WTC11 (cell line): ENCODE measurements at regions not wholly inside any gene's neighbourhood (a gene's known extent, or its start where the extent isn't known, plus 50 kb on each side); places are given as distances from the start of the nearest gene placed in this dataset.

Source experiments
- ATAC-seq: fragments of 200-7000 bp; cut with Tn5 transposase; 2 replicates; pipeline ENCODE4 v1.10.0; 2021; ENCODE audit warnings: mild to moderate bottlenecking, moderate library complexity
- CTCF ChIA-PET: fragments of 300-600 bp; sonication (Branson Sonifier 250); formaldehyde crosslinking; loops from one replicate; lab custom pipeline; 2021; ENCODE audit warnings: antibody characterized with exemption; lab: Charles Lee
- POLR2A ChIA-PET: fragments of 350-600 bp; sonication (Branson Sonifier 250); formaldehyde crosslinking; loops from one replicate; lab custom pipeline; 2021; ENCODE audit warnings: antibody characterized with exemption; lab: Charles Lee
- DNase-seq: peaks from one replicate; pipeline ENCODE4 v3.0.0; 2021; ENCODE audit warnings: low spot score
- H3K27ac Mint-ChIP-seq: 2 replicates; pipeline ENCODE4 v1.8.0; 2021; ENCODE audit warnings: mixed read lengths
- H3K27me3 Mint-ChIP-seq: 2 replicates; pipeline ENCODE4 v1.8.0; 2021; ENCODE audit warnings: low read depth, mild to moderate bottlenecking, moderate library complexity, mixed read lengths
- H3K36me3 Mint-ChIP-seq: 2 replicates; pipeline ENCODE4 v1.8.0; 2021; ENCODE audit warnings: mixed read lengths
- H3K4me1 Mint-ChIP-seq: 2 replicates; pipeline ENCODE4 v1.8.0; 2022; ENCODE audit warnings: mixed read lengths
- H3K4me3 Mint-ChIP-seq: 2 replicates; pipeline ENCODE4 v1.8.0; 2021; ENCODE audit warnings: mild to moderate bottlenecking, moderate library complexity, mixed read lengths
- H3K9me3 Mint-ChIP-seq: 2 replicates; pipeline ENCODE4 v1.8.0; 2021; ENCODE audit warnings: mixed read lengths
- ATF1 ChIP-seq: sonication (generic); formaldehyde crosslinking; IDR thresholded peaks from 2 replicates; pipeline ENCODE4 v1.8.1; 2023; ENCODE audit warnings: mild to moderate bottlenecking, moderate library complexity, missing genetic modification reagents
- ESRRA ChIP-seq: sonication (generic); formaldehyde crosslinking; IDR thresholded peaks from 2 replicates; pipeline ENCODE4 v1.8.1; 2022; ENCODE audit warnings: mild to moderate bottlenecking, missing genetic modification reagents, borderline replicate concordance
- FOXK1 ChIP-seq: sonication (generic); formaldehyde crosslinking; IDR thresholded peaks from 2 replicates; pipeline ENCODE4 v1.8.0; 2022; ENCODE audit warnings: mild to moderate bottlenecking, moderate library complexity, missing genetic modification reagents
- GRHL2 ChIP-seq: fragments of 250-450 bp; sonication (Bioruptor Pico); IDR thresholded peaks from 2 replicates; pipeline ENCODE4 v1.8.0; 2022; ENCODE audit warnings: mild to moderate bottlenecking, moderate library complexity; ENCODE audit not compliant: insufficient replicate concordance, severe bottlenecking
- GTF2I ChIP-seq: fragments of 250-450 bp; sonication (Bioruptor Pico); conservative IDR thresholded peaks from 2 replicates; pipeline ENCODE4 v1.4.0; 2021; ENCODE audit warnings: mild to moderate bottlenecking
- HMGA2 ChIP-seq: fragments of 250-450 bp; sonication (Bioruptor Pico); IDR thresholded peaks from 2 replicates; pipeline ENCODE4 v1.4.0; 2021; ENCODE audit warnings: mild to moderate bottlenecking, moderate library complexity
- IRF2 ChIP-seq: sonication (generic); formaldehyde crosslinking; IDR thresholded peaks from 2 replicates; pipeline ENCODE4 v1.8.0; 2022; ENCODE audit warnings: low read depth, missing genetic modification reagents, borderline replicate concordance
- KAT7 ChIP-seq: sonication (generic); formaldehyde crosslinking; IDR thresholded peaks from 2 replicates; pipeline ENCODE4 v1.8.1; 2023; ENCODE audit warnings: missing genetic modification reagents, mild to moderate bottlenecking, borderline replicate concordance
- NR2C2 ChIP-seq: sonication (generic); formaldehyde crosslinking; IDR thresholded peaks from 2 replicates; pipeline ENCODE4 v1.8.0; 2022; ENCODE audit warnings: mild to moderate bottlenecking, missing genetic modification reagents
- OVOL2 ChIP-seq: fragments of 250-450 bp; sonication (Bioruptor Pico); IDR thresholded peaks from 2 replicates; pipeline ENCODE4 v1.9.0; 2021; ENCODE audit warnings: mild to moderate bottlenecking, borderline replicate concordance
- SOX15 ChIP-seq: fragments of 250-450 bp; sonication (Bioruptor Pico); IDR thresholded peaks from 2 replicates; pipeline ENCODE4 v1.9.0; 2021; ENCODE audit warnings: mild to moderate bottlenecking
- ZNF416 ChIP-seq: fragments of 250-450 bp; sonication (Bioruptor Pico); IDR thresholded peaks from 2 replicates; pipeline ENCODE4 v1.9.0; 2021; ENCODE audit warnings: mild to moderate bottlenecking, inconsistent platforms
- ZNF423 ChIP-seq: fragments of 250-450 bp; sonication (Bioruptor Pico); IDR thresholded peaks from 2 replicates; pipeline ENCODE4 v2.1.2; 2022; ENCODE audit warnings: mild to moderate bottlenecking, moderate library complexity
- TF ChIP-seq, protein P1 (sequence below): fragments of 250-450 bp; sonication (Bioruptor Pico); IDR thresholded peaks from 2 replicates; pipeline ENCODE4 v1.9.0; 2021; ENCODE audit warnings: mild to moderate bottlenecking, borderline replicate concordance
- TF ChIP-seq, protein P2 (sequence below): sonication (generic); formaldehyde crosslinking; IDR thresholded peaks from 2 replicates; pipeline ENCODE4 v1.8.1; 2023; ENCODE audit warnings: mild to moderate bottlenecking, missing genetic modification reagents
- TF ChIP-seq, protein P3 (sequence below): sonication (generic); formaldehyde crosslinking; IDR thresholded peaks from 2 replicates; pipeline ENCODE4 v1.8.0; 2022; ENCODE audit warnings: missing genetic modification reagents
- TF ChIP-seq, protein P4 (sequence below): sonication (generic); formaldehyde crosslinking; IDR thresholded peaks from 2 replicates; pipeline ENCODE4 v1.8.0; 2023; ENCODE audit warnings: missing genetic modification reagents
- TF ChIP-seq, protein P5 (sequence below): sonication (generic); formaldehyde crosslinking; IDR thresholded peaks from 2 replicates; pipeline ENCODE4 v1.8.1; 2022; ENCODE audit warnings: mild to moderate bottlenecking, moderate library complexity, missing genetic modification reagents
- TF ChIP-seq, protein P6 (sequence below): sonication (generic); formaldehyde crosslinking; IDR thresholded peaks from 2 replicates; pipeline ENCODE4 v1.8.1; 2023; ENCODE audit warnings: mild to moderate bottlenecking, missing genetic modification reagents, moderate library complexity

DNA sequence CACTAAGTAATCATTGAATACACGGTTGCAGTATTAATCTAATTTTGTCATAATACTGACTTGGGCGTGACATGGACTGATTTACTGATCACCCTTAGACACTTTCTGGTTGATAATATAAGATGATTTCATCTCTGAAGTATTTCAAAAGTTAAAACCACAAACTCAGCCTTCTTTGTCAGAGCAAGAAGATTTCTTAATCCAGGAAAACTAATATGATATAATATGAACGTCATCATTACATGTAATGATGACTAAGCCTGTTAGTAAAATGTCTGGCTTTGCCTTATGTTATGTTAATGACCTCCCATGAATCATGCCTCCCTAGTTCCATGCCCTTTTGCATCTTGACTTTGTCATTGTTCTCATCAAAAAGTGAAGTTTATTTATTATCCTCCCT is 1325.0 kb upstream of the CDH2 start:
- CTCF ChIA-PET = no interaction called here
- DNase-seq (no peak), ATAC-seq (no peak)
- Mint-ChIP-seq H3K4me1 (peaks cover 11% of the 10 kb centered on the region), H3K36me3 (no peaks in the 10 kb centered on the region), H3K4me3 (no peak overlapping the region), H3K27ac (no peak overlapping the region), H3K9me3 (peaks cover 6% of the 10 kb centered on the region)
- TF ChIP-seq ZNF423 (CRISPR knock-in tag) = no peak
- TF ChIP-seq ESRRA (CRISPR knock-in tag) = no peak
- TF ChIP-seq NR2C2 (CRISPR knock-in tag) = no peak
- TF ChIP-seq ZNF416 (CRISPR knock-in tag) = no peak
- TF ChIP-seq, protein P1, sequence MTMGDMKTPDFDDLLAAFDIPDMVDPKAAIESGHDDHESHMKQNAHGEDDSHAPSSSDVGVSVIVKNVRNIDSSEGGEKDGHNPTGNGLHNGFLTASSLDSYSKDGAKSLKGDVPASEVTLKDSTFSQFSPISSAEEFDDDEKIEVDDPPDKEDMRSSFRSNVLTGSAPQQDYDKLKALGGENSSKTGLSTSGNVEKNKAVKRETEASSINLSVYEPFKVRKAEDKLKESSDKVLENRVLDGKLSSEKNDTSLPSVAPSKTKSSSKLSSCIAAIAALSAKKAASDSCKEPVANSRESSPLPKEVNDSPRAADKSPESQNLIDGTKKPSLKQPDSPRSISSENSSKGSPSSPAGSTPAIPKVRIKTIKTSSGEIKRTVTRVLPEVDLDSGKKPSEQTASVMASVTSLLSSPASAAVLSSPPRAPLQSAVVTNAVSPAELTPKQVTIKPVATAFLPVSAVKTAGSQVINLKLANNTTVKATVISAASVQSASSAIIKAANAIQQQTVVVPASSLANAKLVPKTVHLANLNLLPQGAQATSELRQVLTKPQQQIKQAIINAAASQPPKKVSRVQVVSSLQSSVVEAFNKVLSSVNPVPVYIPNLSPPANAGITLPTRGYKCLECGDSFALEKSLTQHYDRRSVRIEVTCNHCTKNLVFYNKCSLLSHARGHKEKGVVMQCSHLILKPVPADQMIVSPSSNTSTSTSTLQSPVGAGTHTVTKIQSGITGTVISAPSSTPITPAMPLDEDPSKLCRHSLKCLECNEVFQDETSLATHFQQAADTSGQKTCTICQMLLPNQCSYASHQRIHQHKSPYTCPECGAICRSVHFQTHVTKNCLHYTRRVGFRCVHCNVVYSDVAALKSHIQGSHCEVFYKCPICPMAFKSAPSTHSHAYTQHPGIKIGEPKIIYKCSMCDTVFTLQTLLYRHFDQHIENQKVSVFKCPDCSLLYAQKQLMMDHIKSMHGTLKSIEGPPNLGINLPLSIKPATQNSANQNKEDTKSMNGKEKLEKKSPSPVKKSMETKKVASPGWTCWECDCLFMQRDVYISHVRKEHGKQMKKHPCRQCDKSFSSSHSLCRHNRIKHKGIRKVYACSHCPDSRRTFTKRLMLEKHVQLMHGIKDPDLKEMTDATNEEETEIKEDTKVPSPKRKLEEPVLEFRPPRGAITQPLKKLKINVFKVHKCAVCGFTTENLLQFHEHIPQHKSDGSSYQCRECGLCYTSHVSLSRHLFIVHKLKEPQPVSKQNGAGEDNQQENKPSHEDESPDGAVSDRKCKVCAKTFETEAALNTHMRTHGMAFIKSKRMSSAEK = no peak
- TF ChIP-seq, protein P2, sequence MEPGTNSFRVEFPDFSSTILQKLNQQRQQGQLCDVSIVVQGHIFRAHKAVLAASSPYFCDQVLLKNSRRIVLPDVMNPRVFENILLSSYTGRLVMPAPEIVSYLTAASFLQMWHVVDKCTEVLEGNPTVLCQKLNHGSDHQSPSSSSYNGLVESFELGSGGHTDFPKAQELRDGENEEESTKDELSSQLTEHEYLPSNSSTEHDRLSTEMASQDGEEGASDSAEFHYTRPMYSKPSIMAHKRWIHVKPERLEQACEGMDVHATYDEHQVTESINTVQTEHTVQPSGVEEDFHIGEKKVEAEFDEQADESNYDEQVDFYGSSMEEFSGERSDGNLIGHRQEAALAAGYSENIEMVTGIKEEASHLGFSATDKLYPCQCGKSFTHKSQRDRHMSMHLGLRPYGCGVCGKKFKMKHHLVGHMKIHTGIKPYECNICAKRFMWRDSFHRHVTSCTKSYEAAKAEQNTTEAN (CRISPR knock-in tag) = no peak
- TF ChIP-seq GRHL2 (CRISPR knock-in tag) = no peak
- TF ChIP-seq, protein P3, sequence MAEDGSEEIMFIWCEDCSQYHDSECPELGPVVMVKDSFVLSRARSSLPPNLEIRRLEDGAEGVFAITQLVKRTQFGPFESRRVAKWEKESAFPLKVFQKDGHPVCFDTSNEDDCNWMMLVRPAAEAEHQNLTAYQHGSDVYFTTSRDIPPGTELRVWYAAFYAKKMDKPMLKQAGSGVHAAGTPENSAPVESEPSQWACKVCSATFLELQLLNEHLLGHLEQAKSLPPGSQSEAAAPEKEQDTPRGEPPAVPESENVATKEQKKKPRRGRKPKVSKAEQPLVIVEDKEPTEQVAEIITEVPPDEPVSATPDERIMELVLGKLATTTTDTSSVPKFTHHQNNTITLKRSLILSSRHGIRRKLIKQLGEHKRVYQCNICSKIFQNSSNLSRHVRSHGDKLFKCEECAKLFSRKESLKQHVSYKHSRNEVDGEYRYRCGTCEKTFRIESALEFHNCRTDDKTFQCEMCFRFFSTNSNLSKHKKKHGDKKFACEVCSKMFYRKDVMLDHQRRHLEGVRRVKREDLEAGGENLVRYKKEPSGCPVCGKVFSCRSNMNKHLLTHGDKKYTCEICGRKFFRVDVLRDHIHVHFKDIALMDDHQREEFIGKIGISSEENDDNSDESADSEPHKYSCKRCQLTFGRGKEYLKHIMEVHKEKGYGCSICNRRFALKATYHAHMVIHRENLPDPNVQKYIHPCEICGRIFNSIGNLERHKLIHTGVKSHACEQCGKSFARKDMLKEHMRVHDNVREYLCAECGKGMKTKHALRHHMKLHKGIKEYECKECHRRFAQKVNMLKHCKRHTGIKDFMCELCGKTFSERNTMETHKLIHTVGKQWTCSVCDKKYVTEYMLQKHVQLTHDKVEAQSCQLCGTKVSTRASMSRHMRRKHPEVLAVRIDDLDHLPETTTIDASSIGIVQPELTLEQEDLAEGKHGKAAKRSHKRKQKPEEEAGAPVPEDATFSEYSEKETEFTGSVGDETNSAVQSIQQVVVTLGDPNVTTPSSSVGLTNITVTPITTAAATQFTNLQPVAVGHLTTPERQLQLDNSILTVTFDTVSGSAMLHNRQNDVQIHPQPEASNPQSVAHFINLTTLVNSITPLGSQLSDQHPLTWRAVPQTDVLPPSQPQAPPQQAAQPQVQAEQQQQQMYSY (CRISPR knock-in tag) = no peak
- TF ChIP-seq, all 79 proteins: peak for 0
- POLR2A ChIA-PET = no interaction called here
- no peaks in the 10 kb centered on the region for H3K27me3 Mint-ChIP-seq

DNA sequence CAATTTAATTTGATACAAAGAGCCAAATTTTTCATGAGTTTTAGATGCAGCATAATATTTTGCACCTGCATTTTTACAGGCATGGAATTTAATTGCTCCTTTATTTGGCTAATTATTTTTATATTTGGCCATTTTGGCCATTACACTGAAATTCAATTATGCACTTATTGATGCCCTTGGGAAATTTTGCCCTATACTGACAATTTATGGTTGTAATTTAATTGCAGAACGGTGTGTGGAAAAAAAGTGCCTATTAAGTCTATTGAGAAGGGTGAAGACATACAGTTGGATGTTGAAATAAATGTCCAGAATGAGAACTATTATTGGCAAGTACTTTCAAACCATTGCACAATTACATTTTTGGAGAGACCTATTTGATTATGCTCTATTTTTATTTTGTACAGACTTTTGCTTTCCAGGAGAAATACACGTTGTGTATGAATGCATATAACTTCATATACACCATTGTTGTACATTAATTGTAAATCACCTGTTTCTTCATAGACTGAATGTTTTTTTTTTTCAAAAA is 1319.3 kb upstream of the CDH2 start:
- TF ChIP-seq, protein P4, sequence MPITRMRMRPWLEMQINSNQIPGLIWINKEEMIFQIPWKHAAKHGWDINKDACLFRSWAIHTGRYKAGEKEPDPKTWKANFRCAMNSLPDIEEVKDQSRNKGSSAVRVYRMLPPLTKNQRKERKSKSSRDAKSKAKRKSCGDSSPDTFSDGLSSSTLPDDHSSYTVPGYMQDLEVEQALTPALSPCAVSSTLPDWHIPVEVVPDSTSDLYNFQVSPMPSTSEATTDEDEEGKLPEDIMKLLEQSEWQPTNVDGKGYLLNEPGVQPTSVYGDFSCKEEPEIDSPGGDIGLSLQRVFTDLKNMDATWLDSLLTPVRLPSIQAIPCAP (CRISPR knock-in tag) = no peak
- TF ChIP-seq FOXK1 (CRISPR knock-in tag) = no peak
- no peak for TF ChIP-seq IRF2 (CRISPR knock-in tag)
- no peak for TF ChIP-seq OVOL2 (CRISPR knock-in tag)
- TF ChIP-seq, protein P5, sequence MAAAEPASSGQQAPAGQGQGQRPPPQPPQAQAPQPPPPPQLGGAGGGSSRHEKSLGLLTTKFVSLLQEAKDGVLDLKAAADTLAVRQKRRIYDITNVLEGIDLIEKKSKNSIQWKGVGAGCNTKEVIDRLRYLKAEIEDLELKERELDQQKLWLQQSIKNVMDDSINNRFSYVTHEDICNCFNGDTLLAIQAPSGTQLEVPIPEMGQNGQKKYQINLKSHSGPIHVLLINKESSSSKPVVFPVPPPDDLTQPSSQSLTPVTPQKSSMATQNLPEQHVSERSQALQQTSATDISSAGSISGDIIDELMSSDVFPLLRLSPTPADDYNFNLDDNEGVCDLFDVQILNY (CRISPR knock-in tag) = no peak
- TF ChIP-seq GTF2I (CRISPR knock-in tag) = no peak
- no peak for TF ChIP-seq KAT7 (CRISPR knock-in tag)
- no peak for TF ChIP-seq HMGA2 (CRISPR knock-in tag)
- no peak for TF ChIP-seq ATF1 (CRISPR knock-in tag)
- TF ChIP-seq, protein P6, sequence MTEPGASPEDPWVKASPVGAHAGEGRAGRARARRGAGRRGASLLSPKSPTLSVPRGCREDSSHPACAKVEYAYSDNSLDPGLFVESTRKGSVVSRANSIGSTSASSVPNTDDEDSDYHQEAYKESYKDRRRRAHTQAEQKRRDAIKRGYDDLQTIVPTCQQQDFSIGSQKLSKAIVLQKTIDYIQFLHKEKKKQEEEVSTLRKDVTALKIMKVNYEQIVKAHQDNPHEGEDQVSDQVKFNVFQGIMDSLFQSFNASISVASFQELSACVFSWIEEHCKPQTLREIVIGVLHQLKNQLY (CRISPR knock-in tag) = no peak
- no peak for TF ChIP-seq SOX15 (CRISPR knock-in tag)
- no peak for ATAC-seq

More for the DNA sequence above, 1319.3 kb upstream of the CDH2 start:
- no peak overlapping the region for H3K27ac Mint-ChIP-seq
- no peak for DNase-seq
- peaks cover 6% of the 10 kb centered on the region for H3K9me3 Mint-ChIP-seq
- CTCF ChIA-PET = no interaction called here
- no peaks in the 10 kb centered on the region for H3K36me3 Mint-ChIP-seq
- no peaks in the 10 kb centered on the region for H3K27me3 Mint-ChIP-seq
- POLR2A ChIA-PET = no interaction called here
- H3K4me1 Mint-ChIP-seq = peaks cover 8% of the 10 kb centered on the region
- no peak overlapping the region for H3K4me3 Mint-ChIP-seq
